HepG2 (cell line): ENCODE measurements at regions not wholly inside any gene's neighbourhood (a gene's known extent, or its start where the extent isn't known, plus 50 kb on each side); places are given as distances from the start of the nearest gene placed in this dataset.

ENCODE experiments used
- ATF2 ChIP-seq: sonication (generic); formaldehyde crosslinking; IDR thresholded peaks from 2 replicates; pipeline ENCODE4 v1.4.0; 2020; ENCODE audit warnings: missing genetic modification reagents
- CEBPB ChIP-seq: IDR thresholded peaks from 2 replicates; pipeline ENCODE4 v1.6.1; 2011; ENCODE audit warnings: low read depth, low read length, improper control_type of control experiment, borderline replicate concordance
- ELK4 ChIP-seq: sonication (generic); formaldehyde crosslinking; IDR thresholded peaks from 2 replicates; pipeline ENCODE4 v1.9.0; 2021; ENCODE audit warnings: missing genetic modification reagents, borderline replicate concordance
- ETS1 ChIP-seq: sonication (generic); formaldehyde crosslinking; IDR thresholded peaks from 2 replicates; pipeline ENCODE4 v1.4.0; 2020; ENCODE audit warnings: missing genetic modification reagents
- HNRNPK ChIP-seq: fragments of 200-400 bp; formaldehyde crosslinking; IDR thresholded peaks from 2 replicates; pipeline ENCODE4 v1.6.1; 2018; ENCODE audit warnings: low read length, low read depth, moderate library complexity, mild to moderate bottlenecking; ENCODE audit not compliant: poor library complexity, severe bottlenecking
- SMC3 ChIP-seq: IDR thresholded peaks from 2 replicates; pipeline ENCODE4 v1.6.1; 2011; ENCODE audit warnings: low read length, improper control_type of control experiment
- SOX5 ChIP-seq: IDR thresholded peaks from 2 replicates; pipeline ENCODE4 v1.6.1; 2016; ENCODE audit warnings: borderline replicate concordance
- SUZ12 ChIP-seq: fragments of 150-350 bp; IDR thresholded peaks from 2 replicates; pipeline ENCODE4 v1.6.1; 2014; ENCODE audit warnings: low read depth, low read length
- ZNF572 ChIP-seq: sonication (generic); formaldehyde crosslinking; IDR thresholded peaks from 2 replicates; pipeline ENCODE4 v1.5.1; 2020; ENCODE audit warnings: mild to moderate bottlenecking, missing genetic modification reagents
- ZNF746 ChIP-seq: sonication (generic); formaldehyde crosslinking; IDR thresholded peaks from 2 replicates; pipeline ENCODE4 v1.8.0; 2022; ENCODE audit warnings: mild to moderate bottlenecking, missing genetic modification reagents
- TF ChIP-seq, protein P1 (sequence below): sonication (generic); formaldehyde crosslinking; IDR thresholded peaks from 2 replicates; pipeline ENCODE4 v1.4.0; 2020; ENCODE audit warnings: missing genetic modification reagents
- TF ChIP-seq, protein P2 (sequence below): sonication (generic); formaldehyde crosslinking; IDR thresholded peaks from 2 replicates; pipeline ENCODE4 v1.5.0; 2020; ENCODE audit warnings: mild to moderate bottlenecking, missing genetic modification reagents, moderate library complexity
- TF ChIP-seq, protein P3 (sequence below), 2 experiments: sonication (generic) in 1 of 2; formaldehyde crosslinking in 1 of 2; IDR thresholded peaks; 2 replicates each; pipeline versions ENCODE4 v1.4.0 to v1.6.1; 2018 to 2020; ENCODE audit warnings: missing genetic modification reagents in 2 of 2, borderline replicate concordance in 1 of 2, low read depth in 1 of 2, mild to moderate bottlenecking in 1 of 2, missing biosample characterization in 1 of 2

DNA sequence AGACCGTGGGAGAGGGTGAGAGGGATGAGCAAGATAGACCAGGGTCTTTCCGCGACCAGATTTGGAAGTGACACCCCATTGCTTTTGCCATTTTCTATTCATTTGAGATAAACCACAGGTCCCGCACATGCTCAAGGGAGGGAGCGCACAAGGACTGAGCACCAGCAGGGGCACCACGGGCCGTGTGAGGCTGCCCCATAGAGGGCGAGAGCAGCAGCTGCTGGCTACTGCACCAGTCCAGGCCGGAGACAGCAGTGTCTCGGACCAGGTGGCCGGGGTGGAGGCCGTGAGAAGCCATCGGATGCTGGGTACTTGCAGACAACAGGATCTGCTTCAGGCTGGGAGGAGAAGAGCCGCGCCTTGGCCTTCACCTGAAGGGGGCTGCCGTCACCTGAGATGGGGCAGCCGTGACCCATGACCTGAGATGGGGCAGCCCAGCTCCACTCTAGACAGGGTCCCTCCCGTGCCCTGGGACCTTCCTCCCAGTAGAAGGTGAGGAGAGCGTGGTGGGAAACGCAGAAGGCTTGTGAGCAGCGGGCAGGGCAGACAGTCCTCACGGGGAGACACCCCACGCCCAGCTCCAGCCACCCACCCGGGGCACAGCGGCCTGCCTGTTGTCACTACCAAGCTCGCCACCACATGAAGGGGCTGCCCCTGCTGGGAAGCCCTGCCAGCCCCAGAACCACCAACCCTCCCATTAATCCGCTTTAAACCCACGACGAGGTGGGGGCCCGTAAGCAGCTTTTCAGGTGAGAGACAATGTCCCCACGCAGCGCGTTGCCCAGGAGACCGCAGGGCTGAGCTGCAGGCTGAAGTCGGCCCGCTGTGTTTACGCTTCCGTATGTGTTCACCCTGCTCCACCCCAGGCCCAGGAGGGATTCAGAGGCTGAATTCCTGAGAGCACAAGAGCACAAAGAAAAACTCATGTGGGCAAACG lies 61.7 kb upstream of the FBRSL1 start:
- TF ChIP-seq, protein P1, sequence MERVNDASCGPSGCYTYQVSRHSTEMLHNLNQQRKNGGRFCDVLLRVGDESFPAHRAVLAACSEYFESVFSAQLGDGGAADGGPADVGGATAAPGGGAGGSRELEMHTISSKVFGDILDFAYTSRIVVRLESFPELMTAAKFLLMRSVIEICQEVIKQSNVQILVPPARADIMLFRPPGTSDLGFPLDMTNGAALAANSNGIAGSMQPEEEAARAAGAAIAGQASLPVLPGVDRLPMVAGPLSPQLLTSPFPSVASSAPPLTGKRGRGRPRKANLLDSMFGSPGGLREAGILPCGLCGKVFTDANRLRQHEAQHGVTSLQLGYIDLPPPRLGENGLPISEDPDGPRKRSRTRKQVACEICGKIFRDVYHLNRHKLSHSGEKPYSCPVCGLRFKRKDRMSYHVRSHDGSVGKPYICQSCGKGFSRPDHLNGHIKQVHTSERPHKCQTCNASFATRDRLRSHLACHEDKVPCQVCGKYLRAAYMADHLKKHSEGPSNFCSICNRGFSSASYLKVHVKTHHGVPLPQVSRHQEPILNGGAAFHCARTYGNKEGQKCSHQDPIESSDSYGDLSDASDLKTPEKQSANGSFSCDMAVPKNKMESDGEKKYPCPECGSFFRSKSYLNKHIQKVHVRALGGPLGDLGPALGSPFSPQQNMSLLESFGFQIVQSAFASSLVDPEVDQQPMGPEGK (CRISPR knock-in tag), result no peak
- TF ChIP-seq ATF2 (CRISPR knock-in tag) (no peak), CEBPB (no peak), SUZ12 (no peak), SMC3 (no peak), ETS1 (CRISPR knock-in tag) (no peak), ELK4 (CRISPR knock-in tag) (no peak), SOX5 (CRISPR knock-in tag) (no peak), ZNF572 (CRISPR knock-in tag) (no peak), ZNF746 (CRISPR knock-in tag) (no peak), HNRNPK (no peak)
- TF ChIP-seq, protein P2, sequence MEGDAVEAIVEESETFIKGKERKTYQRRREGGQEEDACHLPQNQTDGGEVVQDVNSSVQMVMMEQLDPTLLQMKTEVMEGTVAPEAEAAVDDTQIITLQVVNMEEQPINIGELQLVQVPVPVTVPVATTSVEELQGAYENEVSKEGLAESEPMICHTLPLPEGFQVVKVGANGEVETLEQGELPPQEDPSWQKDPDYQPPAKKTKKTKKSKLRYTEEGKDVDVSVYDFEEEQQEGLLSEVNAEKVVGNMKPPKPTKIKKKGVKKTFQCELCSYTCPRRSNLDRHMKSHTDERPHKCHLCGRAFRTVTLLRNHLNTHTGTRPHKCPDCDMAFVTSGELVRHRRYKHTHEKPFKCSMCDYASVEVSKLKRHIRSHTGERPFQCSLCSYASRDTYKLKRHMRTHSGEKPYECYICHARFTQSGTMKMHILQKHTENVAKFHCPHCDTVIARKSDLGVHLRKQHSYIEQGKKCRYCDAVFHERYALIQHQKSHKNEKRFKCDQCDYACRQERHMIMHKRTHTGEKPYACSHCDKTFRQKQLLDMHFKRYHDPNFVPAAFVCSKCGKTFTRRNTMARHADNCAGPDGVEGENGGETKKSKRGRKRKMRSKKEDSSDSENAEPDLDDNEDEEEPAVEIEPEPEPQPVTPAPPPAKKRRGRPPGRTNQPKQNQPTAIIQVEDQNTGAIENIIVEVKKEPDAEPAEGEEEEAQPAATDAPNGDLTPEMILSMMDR (CRISPR knock-in tag), result peak; percentile 47
- TF ChIP-seq, protein P3, sequence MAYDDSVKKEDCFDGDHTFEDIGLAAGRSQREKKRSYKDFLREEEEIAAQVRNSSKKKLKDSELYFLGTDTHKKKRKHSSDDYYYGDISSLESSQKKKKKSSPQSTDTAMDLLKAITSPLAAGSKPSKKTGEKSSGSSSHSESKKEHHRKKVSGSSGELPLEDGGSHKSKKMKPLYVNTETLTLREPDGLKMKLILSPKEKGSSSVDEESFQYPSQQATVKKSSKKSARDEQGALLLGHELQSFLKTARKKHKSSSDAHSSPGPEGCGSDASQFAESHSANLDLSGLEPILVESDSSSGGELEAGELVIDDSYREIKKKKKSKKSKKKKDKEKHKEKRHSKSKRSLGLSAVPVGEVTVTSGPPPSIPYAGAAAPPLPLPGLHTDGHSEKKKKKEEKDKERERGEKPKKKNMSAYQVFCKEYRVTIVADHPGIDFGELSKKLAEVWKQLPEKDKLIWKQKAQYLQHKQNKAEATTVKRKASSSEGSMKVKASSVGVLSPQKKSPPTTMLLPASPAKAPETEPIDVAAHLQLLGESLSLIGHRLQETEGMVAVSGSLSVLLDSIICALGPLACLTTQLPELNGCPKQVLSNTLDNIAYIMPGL (CRISPR knock-in tag; IDR thresholded peaks at IDR 0.05; ENCODE audit: borderline replicate concordance in 1 of 2, low read depth in 1 of 2), result no peak
